ENCODE measurements at regions not wholly inside any gene's neighbourhood (a gene's known extent, or its start where the extent isn't known, plus 50 kb on each side); places are given as distances from the start of the nearest gene placed in this dataset.

- POLR2A ChIA-PET, result no interaction called here
- DNase-seq (ENCODE audit: low read depth), result no peak
- H3K27me3 ChIP-seq (ENCODE audit: control insufficient read depth, insufficient read depth, low read length), result no peaks in the 10 kb centered on the region
- no peak for TF ChIP-seq CTCF (IDR thresholded peaks at IDR 0.05; ENCODE audit: insufficient read depth, low read depth, low read length)
- no peaks in the 10 kb centered on the region for H3K36me3 ChIP-seq (ENCODE audit: control insufficient read depth, insufficient read depth, low read length)
- CTCF ChIA-PET, result no interaction called here
- H3K4me3 ChIP-seq (ENCODE audit: low read depth, low read length), result no peak overlapping the region
Observed at GRCh38 chr3:95311272-95311671, 1248.4 kb downstream of the NSUN3 start.

GRCh38 chr3:95312650-95313049 lies 1249.8 kb downstream of the NSUN3 start:
- Histone ChIP-seq H3K4me3 (ENCODE audit: low read depth, low read length) (no peak overlapping the region), H3K36me3 (ENCODE audit: control insufficient read depth, insufficient read depth, low read length) (no peaks in the 10 kb centered on the region), H3K27me3 (ENCODE audit: control insufficient read depth, insufficient read depth, low read length) (no peaks in the 10 kb centered on the region)
- ChIA-PET CTCF (no interaction called here), POLR2A (no interaction called here)
- DNase-seq (ENCODE audit: low read depth), result no peak
- no peak for TF ChIP-seq CTCF (IDR thresholded peaks at IDR 0.05; ENCODE audit: insufficient read depth, low read depth, low read length)

GRCh38 chr3:95319921-95320494 lies 1257.1 kb downstream of the NSUN3 start:
- TF ChIP-seq CTCF (IDR thresholded peaks at IDR 0.05; ENCODE audit: insufficient read depth, low read depth, low read length), result no peak
- no peak overlapping the region for H3K4me3 ChIP-seq (ENCODE audit: low read depth, low read length)
- POLR2A ChIA-PET, result no interaction called here
- no peaks in the 10 kb centered on the region for H3K27me3 ChIP-seq (ENCODE audit: control insufficient read depth, insufficient read depth, low read length)
- DNase-seq (ENCODE audit: low read depth), result no peak
- CTCF ChIA-PET, result no interaction called here
- H3K36me3 ChIP-seq (ENCODE audit: control insufficient read depth, insufficient read depth, low read length), result no peaks in the 10 kb centered on the region

GRCh38 chr3:95327478-95327877 lies 1264.6 kb downstream of the NSUN3 start:
- H3K36me3 ChIP-seq (ENCODE audit: control insufficient read depth, insufficient read depth, low read length), result no peaks in the 10 kb centered on the region
- POLR2A ChIA-PET, result no interaction called here
- CTCF ChIA-PET, result no interaction called here
- TF ChIP-seq CTCF (IDR thresholded peaks at IDR 0.05; ENCODE audit: insufficient read depth, low read depth, low read length), result no peak
- no peak overlapping the region for H3K4me3 ChIP-seq (ENCODE audit: low read depth, low read length)
- no peak for DNase-seq (ENCODE audit: low read depth)
- H3K27me3 ChIP-seq (ENCODE audit: control insufficient read depth, insufficient read depth, low read length), result no peaks in the 10 kb centered on the region

GRCh38 chr3:95333826-95334225 lies 1271.0 kb downstream of the NSUN3 start:
- no peak for TF ChIP-seq CTCF (IDR thresholded peaks at IDR 0.05; ENCODE audit: insufficient read depth, low read depth, low read length)
- H3K36me3 ChIP-seq (ENCODE audit: control insufficient read depth, insufficient read depth, low read length), result no peaks in the 10 kb centered on the region
- CTCF ChIA-PET, result no interaction called here
- POLR2A ChIA-PET, result no interaction called here
- DNase-seq (ENCODE audit: low read depth), result no peak
- no peaks in the 10 kb centered on the region for H3K27me3 ChIP-seq (ENCODE audit: control insufficient read depth, insufficient read depth, low read length)
- H3K4me3 ChIP-seq (ENCODE audit: low read depth, low read length), result no peak overlapping the region

All from BJ (cell line).